Spleen (tissue), 7 donors: ENCODE measurements at regions not wholly inside any gene's neighbourhood (a gene's known extent, or its start where the extent isn't known, plus 50 kb on each side); places are given as distances from the start of the nearest gene placed in this dataset.
"Not testable (repeated sequence)": the region's sequence is repeated elsewhere in the genome, so short reads cannot be mapped to it uniquely, and the experiment has no call there.

Experiments used
- CTCF ChIP-seq, 11 experiments: fragments of 200-600 bp in 7 of 11; fragments of 450-650 bp in 4 of 11; sonication (generic) in 4 of 11; IDR thresholded peaks in 8 of 11; conservative IDR thresholded peaks in 3 of 11; 1 replicate in 7 of 11; 2 replicates in 4 of 11; pipeline versions ENCODE4 v1.4.0 to v1.8.0; 2016 to 2021; ENCODE audit warnings: antibody characterized with exemption in 11 of 11, inconsistent platforms in 4 of 11, mild to moderate bottlenecking in 1 of 11
- POLR2A ChIP-seq, 3 donors: fragments of 450-650 bp; IDR thresholded peaks; one replicate each; pipeline ENCODE4 v1.5.1; 2017; ENCODE audit warnings: antibody characterized with exemption in 3 of 3, mild to moderate bottlenecking in 1 of 3
- POLR2AphosphoS5 ChIP-seq, 3 donors: sonication (generic); formaldehyde crosslinking; IDR thresholded peaks; one replicate each; pipeline ENCODE4 v1.5.1; 2017; ENCODE audit warnings: antibody characterized with exemption in 3 of 3
- donor health status: DM: no; HTN: no; CAD: no; lungs with moderate emphysema.
- donor health status: DM: no; HTN: no; CAD: no.
- donor health status: DM: no; HTN: no; CAD: no.

GRCh38 chr4:112838015-112838414 is 201.1 kb downstream of the LARP7 start:
- TF ChIP-seq CTCF (IDR thresholded peaks at IDR 0.05 in 8 of 11, conservative IDR thresholded peaks at IDR 0.05 in 3 of 11); POLR2A (IDR thresholded peaks at IDR 0.05); POLR2AphosphoS5 (IDR thresholded peaks at IDR 0.05): not testable (repeated sequence)
